ENCODE measurements at regions not wholly inside any gene's neighbourhood (a gene's known extent, or its start where the extent isn't known, plus 50 kb on each side); places are given as distances from the start of the nearest gene placed in this dataset.

- 72 to 77% methylated on average over 11 of the region's 11 CpGs for WGBS, 2 donors
- no peak for TF ChIP-seq POLR2A (IDR thresholded peaks at IDR 0.05)
- no peak for TF ChIP-seq POLR2AphosphoS5 (IDR thresholded peaks at IDR 0.05)
- TF ChIP-seq EP300 (IDR thresholded peaks at IDR 0.05) = no peak
- TF ChIP-seq CTCF (IDR thresholded peaks at IDR 0.05) = no peak
- DNase-seq (no peak), ATAC-seq (ENCODE audit: low FRiP score in 2 of 2) (peak in 1 of 2 donors; percentile 46)
- no peak overlapping the region for H3K4me3 ChIP-seq
- H3K27me3 ChIP-seq = no peaks in the 10 kb centered on the region
- H3K9me3 ChIP-seq = no peaks in the 10 kb centered on the region
- H3K27ac ChIP-seq = no peak overlapping the region
- H3K36me3 ChIP-seq = no peaks in the 10 kb centered on the region
- no peaks in the 10 kb centered on the region for H3K4me1 ChIP-seq
Observed at GRCh38 chr10:94052866-94053791, 59.4 kb downstream of the PLCE1 start.

GRCh38 chr10:94059178-94059883, 65.6 kb downstream of the PLCE1 start:
- H3K36me3 ChIP-seq = no peaks in the 10 kb centered on the region
- H3K4me3 ChIP-seq = no peak overlapping the region
- H3K27ac ChIP-seq = no peak overlapping the region
- 87 to 98% methylated on average over 3 of the region's 3 CpGs for WGBS, 2 donors
- ATAC-seq (ENCODE audit: low FRiP score in 2 of 2) (no peak), DNase-seq (no peak)
- no peaks in the 10 kb centered on the region for H3K9me3 ChIP-seq
- no peaks in the 10 kb centered on the region for H3K27me3 ChIP-seq
- H3K4me1 ChIP-seq = no peaks in the 10 kb centered on the region
- no peak for TF ChIP-seq EP300 (IDR thresholded peaks at IDR 0.05)
- no peak for TF ChIP-seq POLR2A (IDR thresholded peaks at IDR 0.05)
- no peak for TF ChIP-seq POLR2AphosphoS5 (IDR thresholded peaks at IDR 0.05)
- no peak for TF ChIP-seq CTCF (IDR thresholded peaks at IDR 0.05)

GRCh38 chr10:94061026-94061425, 67.3 kb downstream of the PLCE1 start:
- WGBS, 2 donors = 86 to 89% methylated on average over 2 of the region's 2 CpGs
- H3K36me3 ChIP-seq = no peaks in the 10 kb centered on the region
- H3K4me1 ChIP-seq = no peaks in the 10 kb centered on the region
- no peaks in the 10 kb centered on the region for H3K27me3 ChIP-seq
- H3K9me3 ChIP-seq = no peaks in the 10 kb centered on the region
- no peak for DNase-seq
- H3K4me3 ChIP-seq = no peak overlapping the region
- TF ChIP-seq CTCF (IDR thresholded peaks at IDR 0.05) (no peak), POLR2AphosphoS5 (IDR thresholded peaks at IDR 0.05) (no peak), POLR2A (IDR thresholded peaks at IDR 0.05) (no peak), EP300 (IDR thresholded peaks at IDR 0.05) (no peak)
- no peak overlapping the region for H3K27ac ChIP-seq
- ATAC-seq (ENCODE audit: low FRiP score in 2 of 2) = no peak

GRCh38 chr10:94062611-94063010, 68.9 kb downstream of the PLCE1 start:
- ATAC-seq (ENCODE audit: low FRiP score in 2 of 2) = no peak
- H3K36me3 ChIP-seq = no peaks in the 10 kb centered on the region
- no peak for DNase-seq
- 91 to 93% methylated on average over 2 of the region's 2 CpGs for WGBS, 2 donors
- H3K4me3 ChIP-seq = no peak overlapping the region
- H3K9me3 ChIP-seq = no peaks in the 10 kb centered on the region
- no peak overlapping the region for H3K27ac ChIP-seq
- no peaks in the 10 kb centered on the region for H3K4me1 ChIP-seq
- no peak for TF ChIP-seq CTCF (IDR thresholded peaks at IDR 0.05)
- no peak for TF ChIP-seq POLR2A (IDR thresholded peaks at IDR 0.05)
- no peak for TF ChIP-seq POLR2AphosphoS5 (IDR thresholded peaks at IDR 0.05)
- H3K27me3 ChIP-seq = no peaks in the 10 kb centered on the region
